8988T (cell line): ENCODE measurements at regions not wholly inside any gene's neighbourhood (a gene's known extent, or its start where the extent isn't known, plus 50 kb on each side); places are given as distances from the start of the nearest gene placed in this dataset.
"Not testable (repeated sequence)": the region's sequence is repeated elsewhere in the genome, so short reads cannot be mapped to it uniquely, and the experiment has no call there.

Experiments
- DNase-seq: peaks from one replicate; pipeline ENCODE4 v3.0.0; 2011

- no peak for DNase-seq
Measured at GRCh38 chr13:70218618-70219017, 110.4 kb upstream of the KLHL1 start.

DNA sequence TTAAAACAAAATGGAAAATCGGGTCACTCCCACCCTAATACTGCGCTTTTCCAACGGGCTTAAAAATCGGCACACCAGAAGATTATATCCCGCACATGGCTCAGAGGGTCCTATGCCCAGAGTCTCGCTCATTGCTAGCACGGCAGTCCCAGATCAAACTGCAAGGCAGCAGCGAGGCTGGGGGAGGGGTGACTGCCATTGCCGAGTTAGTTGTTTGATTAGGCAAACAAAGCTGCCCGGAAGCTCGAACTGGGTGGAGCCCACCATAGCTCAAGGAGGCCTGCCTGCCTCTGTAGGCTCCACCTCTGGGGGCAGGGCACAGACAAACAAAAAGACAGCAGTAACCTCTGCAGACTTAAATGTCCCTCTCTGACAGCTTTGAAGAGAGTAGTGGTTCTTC lies 100.7 kb upstream of the KLHL1 start:
- not testable (repeated sequence) for DNase-seq

DNA sequence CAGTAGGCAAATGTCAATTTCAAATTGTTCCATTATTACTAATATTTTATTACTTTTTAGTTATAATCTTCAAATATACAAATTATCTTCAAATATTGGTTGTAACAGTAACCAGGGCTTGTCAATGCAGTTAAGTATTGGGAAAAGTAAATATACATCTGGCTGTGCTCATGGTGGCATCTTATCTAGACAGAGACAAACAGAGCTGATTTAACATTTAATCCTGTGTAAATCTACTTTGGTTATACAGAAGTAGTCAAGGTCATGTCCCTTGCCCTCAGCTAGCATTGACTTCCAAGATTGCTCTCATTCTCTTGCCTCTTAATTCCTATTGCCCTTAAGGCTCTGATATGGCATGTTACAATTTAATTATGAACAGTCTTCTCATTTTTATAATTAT lies 98.4 kb upstream of the KLHL1 start:
- no peak for DNase-seq

DNA sequence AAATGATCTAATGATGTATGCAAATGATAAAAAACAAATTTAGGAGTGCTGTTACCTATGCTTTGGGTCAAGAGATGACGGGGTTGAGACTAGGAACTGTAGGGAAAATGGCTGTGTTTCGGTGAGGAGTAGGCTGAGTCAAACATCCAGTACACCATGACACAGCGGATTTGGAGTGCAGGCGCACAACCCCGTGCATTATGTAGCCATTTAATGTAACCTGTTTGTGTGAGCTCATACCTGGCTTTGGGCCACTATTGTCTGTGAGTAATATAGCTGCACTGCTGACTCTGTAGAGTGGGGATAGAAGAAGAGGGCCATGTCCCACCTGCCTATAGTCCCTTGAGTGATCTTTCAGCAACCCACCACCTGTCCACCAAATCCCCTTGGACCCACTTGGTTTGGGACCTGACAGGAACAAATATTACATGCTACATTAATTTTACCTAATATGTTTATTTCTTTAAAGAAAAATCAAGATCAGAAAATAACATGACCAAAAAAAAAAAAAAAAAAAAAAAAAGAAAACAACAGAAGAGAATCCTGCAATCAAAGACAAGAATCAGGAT lies 95.5 kb upstream of the KLHL1 start:
- no peak for DNase-seq

DNA sequence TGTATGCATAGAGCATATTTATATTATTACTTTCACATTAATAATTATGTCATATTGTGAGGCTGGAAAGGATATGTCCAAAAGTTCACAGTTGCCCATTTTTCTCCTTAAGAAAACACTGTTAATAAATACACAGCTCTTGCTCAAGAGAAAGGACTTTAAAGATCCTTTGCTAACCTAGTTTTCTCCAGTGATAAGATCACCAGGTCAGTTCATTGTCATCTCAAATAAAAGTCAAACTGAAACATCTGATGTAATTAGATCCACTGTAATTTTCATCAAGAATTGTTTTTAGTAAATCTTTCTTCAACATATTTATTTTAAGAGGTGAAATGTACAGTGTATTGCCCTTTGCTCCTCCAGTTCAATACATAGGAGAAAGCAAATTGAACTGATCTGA lies 82.8 kb upstream of the KLHL1 start:
- DNase-seq = no peak

DNA sequence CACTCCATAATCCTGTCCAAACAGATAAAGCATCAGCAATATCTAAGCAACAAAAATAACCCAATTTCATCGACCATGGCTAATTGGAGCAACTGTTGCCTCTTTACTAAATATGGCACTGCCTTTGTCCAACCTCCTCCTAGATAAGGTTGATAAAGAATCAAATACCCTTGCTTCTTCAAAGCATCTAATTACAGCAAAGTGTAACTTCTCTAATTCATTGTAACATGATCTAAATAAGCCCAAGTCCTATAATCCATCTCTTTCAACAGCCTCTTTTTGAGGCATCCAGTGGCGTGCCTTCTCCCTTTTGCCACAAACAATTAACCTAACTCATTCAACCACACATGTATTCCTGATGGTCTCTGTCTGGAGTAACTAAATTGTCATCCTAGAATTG lies 81.7 kb upstream of the KLHL1 start:
- no peak for DNase-seq

- DNase-seq = no peak
Measured at GRCh38 chr13:70188567-70188966, 80.3 kb upstream of the KLHL1 start.

- no peak for DNase-seq
Measured at GRCh38 chr13:70183041-70183440, 74.8 kb upstream of the KLHL1 start.
